A549 (cell line): ENCODE measurements at regions not wholly inside any gene's neighbourhood (a gene's known extent, or its start where the extent isn't known, plus 50 kb on each side); places are given as distances from the start of the nearest gene placed in this dataset.

Experiments used
- ATAC-seq, 2 experiments: fragments of 200-7000 bp in 1 of 2; fragments of >200 bp in 1 of 2; cut with Nextera tagmentation in 1 of 2; cut with Tn5 transposase in 1 of 2; 3 replicates each; pipeline versions ENCODE4 v1.8.0 to v1.9.1; 2018 to 2020; ENCODE audit warnings: mild to moderate bottlenecking in 1 of 2, moderate library complexity in 1 of 2
- CTCF ChIA-PET: fragments of 300-600 bp; sonication (Branson Sonifier 250); formaldehyde crosslinking; extraction: SDS; loops from one replicate; lab custom pipeline; 2021; ENCODE audit warnings: antibody characterized with exemption, inconsistent platforms; lab: Yijun Ruan, JAX
- POLR2A ChIA-PET: fragments of 350-600 bp; formaldehyde crosslinking; extraction: SDS; loops from one replicate; lab custom pipeline; 2021; ENCODE audit warnings: antibody characterized with exemption, inconsistent platforms; lab: Yijun Ruan, JAX
- DNase-seq, 2 experiments: peaks; one replicate each; pipeline versions ENCODE4 v3.0.0 to v3.0.0-alpha.2; 2011 to 2016; ENCODE audit warnings: low read depth in 1 of 2, low spot score in 1 of 2
- FAIRE-seq: peaks from 2 replicates; lab custom pipeline; 2011; peaks lifted over from hg19 to GRCh38; lab: Jason Lieb, UNC
- H3K27ac ChIP-seq, 2 experiments: fragments of >200 bp; sonication (Bioruptor Twin); formaldehyde crosslinking; 3 replicates each; pipeline ENCODE4 v1.5.1; 2016 to 2017
- H3K4me1 ChIP-seq: fragments of >200 bp; sonication (Bioruptor Twin); formaldehyde crosslinking; 3 replicates; pipeline ENCODE4 v1.6.1; 2016
- H3K4me2 ChIP-seq: fragments of >200 bp; sonication (Bioruptor Twin); formaldehyde crosslinking; 3 replicates; pipeline ENCODE4 v1.6.1; 2016
- H3K4me3 ChIP-seq: fragments of >200 bp; sonication (Bioruptor Twin); formaldehyde crosslinking; 3 replicates; pipeline ENCODE4 v1.5.1; 2016
- H3K9me3 ChIP-seq: fragments of >200 bp; sonication (Bioruptor Twin); formaldehyde crosslinking; 3 replicates; pipeline ENCODE4 v1.6.1; 2016
- ATOH8 ChIP-seq: fragments of 250-450 bp; sonication (Bioruptor Pico); IDR thresholded peaks from 2 replicates; pipeline ENCODE4 v1.5.0; 2020; ENCODE audit warnings: low read depth, mild to moderate bottlenecking, moderate library complexity
- CBX8 ChIP-seq: fragments of 200-600 bp; sonication (generic); IDR thresholded peaks from 2 replicates; pipeline ENCODE4 v1.6.1; 2016
- CTCF ChIP-seq: fragments of >200 bp; sonication (Bioruptor Twin); formaldehyde crosslinking; IDR thresholded peaks from 3 replicates; pipeline ENCODE4 v1.5.1; 2016
- E2F6 ChIP-seq: IDR thresholded peaks from 2 replicates; pipeline ENCODE4 v1.6.1; 2012; ENCODE audit warnings: low read depth, borderline replicate concordance
- EHMT2 ChIP-seq: fragments of 200-600 bp; sonication (generic); IDR thresholded peaks from 2 replicates; pipeline ENCODE4 v1.6.1; 2016; ENCODE audit warnings: antibody characterized with exemption, low read depth, mild to moderate bottlenecking, moderate library complexity
- EP300 ChIP-seq, 2 experiments: fragments of >200 bp; sonication (Bioruptor Twin); formaldehyde crosslinking; IDR thresholded peaks; 2 replicates in 1 of 2; 3 replicates in 1 of 2; pipeline ENCODE4 v1.6.1; 2016 to 2017
- ESRRA ChIP-seq: fragments of 150-350 bp; IDR thresholded peaks from 2 replicates; pipeline ENCODE4 v1.6.1; 2014; ENCODE audit warnings: mild to moderate bottlenecking, low read length, borderline replicate concordance
- FOSB ChIP-seq: fragments of 250-450 bp; sonication (Bioruptor Pico); IDR thresholded peaks from 2 replicates; pipeline ENCODE4 v1.5.0; 2020; ENCODE audit warnings: mild to moderate bottlenecking, moderate library complexity
- FOSL2 ChIP-seq, 2 experiments: fragments of 450-650 bp in 1 of 2; fragments of >200 bp in 1 of 2; sonication (Bioruptor Twin) in 1 of 2; formaldehyde crosslinking; IDR thresholded peaks; 2 replicates each; pipeline versions ENCODE4 v1.5.0 to v1.6.1; 2016 to 2020; ENCODE audit warnings: mild to moderate bottlenecking in 1 of 2, moderate library complexity in 1 of 2
- HDAC2 ChIP-seq: fragments of 200-600 bp; sonication (generic); IDR thresholded peaks from 2 replicates; pipeline ENCODE4 v1.6.1; 2016
- HEYL ChIP-seq: fragments of 250-450 bp; sonication (Bioruptor Pico); IDR thresholded peaks from 2 replicates; pipeline ENCODE4 v1.8.0; 2021; ENCODE audit warnings: mild to moderate bottlenecking, moderate library complexity
- HOXA7 ChIP-seq: fragments of 250-450 bp; sonication (Bioruptor Pico); IDR thresholded peaks from 2 replicates; pipeline ENCODE4 v1.5.0; 2020; ENCODE audit warnings: mild to moderate bottlenecking, moderate library complexity
- HOXB13 ChIP-seq: fragments of 250-450 bp; sonication (Bioruptor Pico); IDR thresholded peaks from 2 replicates; pipeline ENCODE4 v1.5.0; 2020; ENCODE audit warnings: low read depth, mild to moderate bottlenecking, moderate library complexity
- HOXB5 ChIP-seq: fragments of 250-450 bp; sonication (Bioruptor Pico); IDR thresholded peaks from 2 replicates; pipeline ENCODE4 v1.5.0; 2020; ENCODE audit warnings: mild to moderate bottlenecking, moderate library complexity
- JUNB ChIP-seq: fragments of >200 bp; sonication (Bioruptor Twin); formaldehyde crosslinking; IDR thresholded peaks from 2 replicates; pipeline ENCODE4 v1.6.1; 2016
- KDM1A ChIP-seq: fragments of 200-600 bp; sonication (generic); IDR thresholded peaks from 2 replicates; pipeline ENCODE4 v1.6.1; 2016; ENCODE audit warnings: low read depth, mild to moderate bottlenecking
- MAX ChIP-seq: IDR thresholded peaks from 2 replicates; pipeline ENCODE4 v1.6.1; 2012
- NPAS2 ChIP-seq: fragments of 250-450 bp; sonication (Bioruptor Pico); IDR thresholded peaks from 2 replicates; pipeline ENCODE4 v1.8.0; 2022; ENCODE audit warnings: mild to moderate bottlenecking, moderate library complexity, borderline replicate concordance
- POLR2A ChIP-seq: IDR thresholded peaks from 2 replicates; pipeline ENCODE4 v1.6.1; 2012; ENCODE audit warnings: mild to moderate bottlenecking, low read length
- POLR2AphosphoS2 ChIP-seq: conservative IDR thresholded peaks from 2 replicates; pipeline ENCODE4 v1.6.1; 2012; ENCODE audit warnings: low read length, improper control_type of control experiment, inconsistent platforms
- RCOR1 ChIP-seq: fragments of 150-350 bp; IDR thresholded peaks from 2 replicates; pipeline ENCODE4 v1.6.1; 2014; ENCODE audit warnings: antibody characterized with exemption, low read length, low read depth
- REST ChIP-seq: fragments of 200-600 bp; sonication (generic); IDR thresholded peaks from 2 replicates; pipeline ENCODE4 v1.6.1; 2016; ENCODE audit warnings: antibody characterized with exemption, mild to moderate bottlenecking, moderate library complexity
- RNF2 ChIP-seq: fragments of 200-600 bp; sonication (generic); IDR thresholded peaks from 2 replicates; pipeline ENCODE4 v1.6.1; 2016; ENCODE audit warnings: low read depth, mild to moderate bottlenecking, antibody characterized with exemption, moderate library complexity, borderline replicate concordance
- SMC3 ChIP-seq: fragments of >200 bp; sonication (Bioruptor Twin); formaldehyde crosslinking; IDR thresholded peaks from 3 replicates; pipeline ENCODE4 v1.6.1; 2018; ENCODE audit warnings: inconsistent platforms
- TFCP2L1 ChIP-seq: fragments of 250-450 bp; sonication (Bioruptor Pico); IDR thresholded peaks from 2 replicates; pipeline ENCODE4 v1.5.0; 2021; ENCODE audit warnings: mild to moderate bottlenecking
- ZFP36 ChIP-seq: fragments of 450-650 bp; IDR thresholded peaks from 2 replicates; pipeline ENCODE4 v1.6.1; 2014; ENCODE audit warnings: borderline replicate concordance; ENCODE audit not compliant: partially characterized antibody
- ZSCAN20 ChIP-seq: fragments of 250-450 bp; sonication (Bioruptor Pico); IDR thresholded peaks from 2 replicates; pipeline ENCODE4 v1.8.0; 2022; ENCODE audit warnings: mild to moderate bottlenecking, moderate library complexity
- WGBS: methylation state at CpG from one replicate; pipeline ENCODE4 v1.1.6; 2017; ENCODE audit errors: missing lambda C conversion rate; 5-methylcytosine and 5-hydroxymethylcytosine counted together
- TF ChIP-seq, protein P1 (sequence below): fragments of 250-450 bp; sonication (Bioruptor Pico); IDR thresholded peaks from 2 replicates; pipeline ENCODE4 v1.5.0; 2021; ENCODE audit warnings: mild to moderate bottlenecking, moderate library complexity, borderline replicate concordance

- H3K4me2 ChIP-seq, result no peak overlapping the region
- ChIA-PET CTCF (no interaction called here), POLR2A (no interaction called here)
- no peaks in the 10 kb centered on the region for H3K4me1 ChIP-seq
- no peak for DNase-seq
- TF ChIP-seq FOSB (CRISPR knock-in tag) (no peak), ESRRA (no peak), NPAS2 (CRISPR knock-in tag) (no peak), ZFP36 (no peak), TFCP2L1 (no peak), REST (no peak), MAX (no peak), HOXA7 (CRISPR knock-in tag) (no peak), POLR2A (no peak), HEYL (CRISPR knock-in tag) (no peak), JUNB (no peak), KDM1A (no peak), SMC3 (no peak), HOXB13 (CRISPR knock-in tag) (no peak), EHMT2 (no peak)
- TF ChIP-seq, protein P1, sequence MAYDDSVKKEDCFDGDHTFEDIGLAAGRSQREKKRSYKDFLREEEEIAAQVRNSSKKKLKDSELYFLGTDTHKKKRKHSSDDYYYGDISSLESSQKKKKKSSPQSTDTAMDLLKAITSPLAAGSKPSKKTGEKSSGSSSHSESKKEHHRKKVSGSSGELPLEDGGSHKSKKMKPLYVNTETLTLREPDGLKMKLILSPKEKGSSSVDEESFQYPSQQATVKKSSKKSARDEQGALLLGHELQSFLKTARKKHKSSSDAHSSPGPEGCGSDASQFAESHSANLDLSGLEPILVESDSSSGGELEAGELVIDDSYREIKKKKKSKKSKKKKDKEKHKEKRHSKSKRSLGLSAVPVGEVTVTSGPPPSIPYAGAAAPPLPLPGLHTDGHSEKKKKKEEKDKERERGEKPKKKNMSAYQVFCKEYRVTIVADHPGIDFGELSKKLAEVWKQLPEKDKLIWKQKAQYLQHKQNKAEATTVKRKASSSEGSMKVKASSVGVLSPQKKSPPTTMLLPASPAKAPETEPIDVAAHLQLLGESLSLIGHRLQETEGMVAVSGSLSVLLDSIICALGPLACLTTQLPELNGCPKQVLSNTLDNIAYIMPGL (CRISPR knock-in tag), result no peak
- no peak overlapping the region for H3K27ac ChIP-seq
- 68% methylated on average over 7 of the region's 7 CpGs for WGBS
- FAIRE-seq, result no peak
- no peak overlapping the region for H3K4me3 ChIP-seq
- ATAC-seq, result no peak
- H3K9me3 ChIP-seq, result no peaks in the 10 kb centered on the region
These were observed 275.9 kb upstream of the EXOC2 start for GRCh38 chr6:968791-969190.

- H3K9me3 ChIP-seq, result no peaks in the 10 kb centered on the region
These were observed 274.8 kb upstream of the EXOC2 start for GRCh38 chr6:967701-968100.

DNA sequence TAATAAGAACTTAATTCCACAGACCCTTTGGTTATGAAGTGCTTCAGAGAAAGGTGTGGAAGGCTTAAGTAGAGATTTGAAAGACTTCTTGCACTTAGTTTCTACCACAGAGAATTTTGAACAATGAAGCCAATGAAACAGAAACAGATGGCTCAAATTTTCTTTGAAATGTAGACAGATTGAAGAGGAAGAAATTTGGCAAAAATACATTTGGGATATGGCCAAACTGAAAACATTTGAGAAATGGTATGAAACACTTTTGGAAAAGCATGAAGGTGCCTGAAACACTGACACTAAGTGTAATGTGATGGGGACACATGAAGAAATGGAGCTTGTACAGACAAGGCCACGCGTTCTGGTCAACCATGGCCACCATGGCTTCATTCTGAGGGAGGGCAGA is 272.4 kb upstream of the EXOC2 start:
- ChIA-PET CTCF (no interaction called here), POLR2A (no interaction called here)
- no peak for DNase-seq
- Histone ChIP-seq H3K27ac (no peak overlapping the region), H3K4me3 (no peak overlapping the region), H3K9me3 (no peaks in the 10 kb centered on the region), H3K4me1 (no peaks in the 10 kb centered on the region), H3K4me2 (no peak overlapping the region)
- 77% methylated on average over 2 of the region's 2 CpGs for WGBS
- no peak for FAIRE-seq
- no peak for ATAC-seq
- no peak for TF ChIP-seq ESRRA
- no peak for TF ChIP-seq HDAC2
- no peak for TF ChIP-seq E2F6
- TF ChIP-seq RCOR1, result no peak
- TF ChIP-seq JUNB, result no peak
- no peak for TF ChIP-seq POLR2AphosphoS2
- TF ChIP-seq ATOH8 (CRISPR knock-in tag), result no peak
- TF ChIP-seq EHMT2, result no peak
- no peak for TF ChIP-seq RNF2
- TF ChIP-seq FOSL2 (IDR thresholded peaks at IDR 0.05), result no peak
- no peak for TF ChIP-seq FOSL2 (CRISPR knock-in tag; IDR thresholded peaks at IDR 0.05)
- no peak for TF ChIP-seq ZSCAN20 (CRISPR knock-in tag)
- no peak for TF ChIP-seq CBX8
- no peak for TF ChIP-seq EP300 (IDR thresholded peaks at IDR 0.05)
- no peak for TF ChIP-seq CTCF

More at GRCh38 chr6:967701-968100, 274.8 kb upstream of the EXOC2 start:
- H3K4me2 ChIP-seq, result no peak overlapping the region
- FAIRE-seq, result no peak
- POLR2A ChIA-PET, result no interaction called here
- no peak overlapping the region for H3K4me3 ChIP-seq
- H3K4me1 ChIP-seq, result no peaks in the 10 kb centered on the region
- 84% methylated on average over 4 of the region's 4 CpGs for WGBS
- H3K27ac ChIP-seq, result no peak overlapping the region
- no peak for DNase-seq
- no peak for ATAC-seq
- CTCF ChIA-PET, result no interaction called here
- TF ChIP-seq HOXB5 (no peak), HDAC2 (no peak), HOXA7 (CRISPR knock-in tag) (no peak)
